HepG2 (cell line): ENCODE measurements at regions not wholly inside any gene's neighbourhood (a gene's known extent, or its start where the extent isn't known, plus 50 kb on each side); places are given as distances from the start of the nearest gene placed in this dataset.

Experiments
- ATAC-seq: fragments of 200-7000 bp; cut with Tn5 transposase; 3 replicates; pipeline ENCODE4 v1.9.1; 2020; ENCODE audit warnings: mild to moderate bottlenecking, moderate library complexity
- BruUV-seq: library from RNA; stranded (reverse); fragments of 400-500 nt; replicated peaks from 2 replicates; lab custom pipeline; 2021; lab: Mats Ljungman, UMichigan
- CTCF ChIA-PET: fragments of 300-600 bp; formaldehyde crosslinking; extraction: SDS; loops from one replicate; lab custom pipeline; 2021; ENCODE audit warnings: low total read pairs, inconsistent platforms, low intra/inter-chr PET ratio; lab: Yijun Ruan, JAX
- POLR2A ChIA-PET: fragments of 350-600 bp; sonication (Branson Sonifier 250); formaldehyde crosslinking; loops from one replicate; lab custom pipeline; 2020; ENCODE audit warnings: antibody characterized with exemption, inconsistent platforms; lab: Yijun Ruan, JAX
- DNase-seq: peaks from one replicate; pipeline ENCODE4 v3.0.0-alpha.2; 2015; ENCODE audit warnings: low spot score
- FAIRE-seq: peaks from 3 replicates; lab custom pipeline; 2011; peaks lifted over from hg19 to GRCh38; lab: Jason Lieb, UNC
- H2AFZ ChIP-seq: one replicate; pipeline ENCODE4 v1.6.1; 2011; ENCODE audit warnings: low read length, inconsistent platforms
- H3K27ac ChIP-seq: fragments of 300-600 bp; 3 replicates; pipeline ENCODE4 v1.8.0; 2011; ENCODE audit warnings: mixed run types, mild to moderate bottlenecking, mixed read lengths, low read length, inconsistent platforms; ENCODE audit not compliant: insufficient read depth; ENCODE audit errors: extremely low read length
- H3K27me3 ChIP-seq, 2 experiments: fragments of 200-600 bp in 1 of 2; 2 replicates in 1 of 2; 3 replicates in 1 of 2; pipeline versions ENCODE4 v1.6.0 to v1.8.0; 2011; ENCODE audit warnings: low read length in 2 of 2, mild to moderate bottlenecking in 2 of 2, moderate library complexity in 2 of 2, inconsistent platforms in 1 of 2; ENCODE audit not compliant: insufficient read depth in 2 of 2, control insufficient read depth in 1 of 2
- H3K36me3 ChIP-seq, 2 experiments: fragments of 200-600 bp in 1 of 2; replicated peaks in 1 of 2; 2 replicates in 1 of 2; 3 replicates in 1 of 2; pipeline versions ENCODE4 v1.5.1 to v1.8.0; 2011; ENCODE audit warnings: low read length in 2 of 2, inconsistent platforms in 1 of 2; ENCODE audit not compliant: insufficient read depth in 2 of 2, control insufficient read depth in 1 of 2
- H3K4me1 ChIP-seq: 2 replicates; pipeline ENCODE4 v1.5.1; 2012; ENCODE audit warnings: low read length, inconsistent platforms; ENCODE audit not compliant: insufficient read depth
- H3K4me2 ChIP-seq: 2 replicates; pipeline ENCODE4 v1.6.0; 2011; ENCODE audit warnings: low read depth, low read length, inconsistent platforms
- H3K4me3 ChIP-seq, 3 experiments: fragments of 200-600 bp in 1 of 3; sonication (generic), shearing (Covaris generic) in 1 of 3; replicated peaks in 1 of 3; 2 replicates each; pipeline ENCODE4 v1.5.1; 2011 to 2016; ENCODE audit warnings: low read length in 3 of 3, inconsistent platforms in 2 of 3, low read depth in 2 of 3, mild to moderate bottlenecking in 2 of 3, control low read depth in 1 of 3, mixed read lengths in 1 of 3; ENCODE audit not compliant: insufficient read depth in 1 of 3
- H3K79me2 ChIP-seq: one replicate; pipeline ENCODE4 v1.6.1; 2011; ENCODE audit warnings: low read length, inconsistent platforms; ENCODE audit not compliant: insufficient read depth
- H3K9ac ChIP-seq: 2 replicates; pipeline ENCODE4 v1.6.0; 2011; ENCODE audit warnings: mild to moderate bottlenecking, low read depth, low read length, inconsistent platforms; ENCODE audit not compliant: insufficient read depth
- H3K9me3 ChIP-seq: 2 replicates; pipeline ENCODE4 v1.5.1; 2012; ENCODE audit warnings: mild to moderate bottlenecking, low read length
- H4K20me1 ChIP-seq: 2 replicates; pipeline ENCODE4 v1.6.0; 2011; ENCODE audit warnings: inconsistent platforms, mild to moderate bottlenecking, low read length, moderate library complexity; ENCODE audit not compliant: insufficient read depth
- AKAP8 ChIP-seq: sonication (generic); formaldehyde crosslinking; IDR thresholded peaks from 2 replicates; pipeline ENCODE4 v1.5.1; 2020; ENCODE audit warnings: mild to moderate bottlenecking, missing genetic modification reagents
- IRF2 ChIP-seq: IDR thresholded peaks from 2 replicates; pipeline ENCODE4 v1.6.1; 2018; ENCODE audit warnings: missing genetic modification reagents, missing compliant biosample characterization
- KLF13 ChIP-seq: sonication (generic); formaldehyde crosslinking; IDR thresholded peaks from 2 replicates; pipeline ENCODE4 v1.4.0; 2020; ENCODE audit warnings: mild to moderate bottlenecking, missing genetic modification reagents
- MYC ChIP-seq: sonication (generic); formaldehyde crosslinking; IDR thresholded peaks from 2 replicates; pipeline ENCODE4 v1.9.0; 2021; ENCODE audit warnings: missing genetic modification reagents, borderline replicate concordance
- SOX13 ChIP-seq, 3 experiments: fragments of 450-650 bp in 1 of 3; sonication (generic) in 1 of 3; formaldehyde crosslinking in 1 of 3; IDR thresholded peaks in 2 of 3; conservative IDR thresholded peaks in 1 of 3; 2 replicates each; pipeline versions ENCODE4 v1.5.0 to v1.6.1; 2016 to 2020; ENCODE audit warnings: antibody characterized with exemption in 1 of 3, mild to moderate bottlenecking in 1 of 3, missing compliant biosample characterization in 1 of 3, missing genetic modification reagents in 1 of 3, moderate library complexity in 1 of 3
- SOX6 ChIP-seq, 2 experiments: fragments of 450-650 bp in 1 of 2; sonication (generic) in 1 of 2; formaldehyde crosslinking in 1 of 2; IDR thresholded peaks; 2 replicates each; pipeline versions ENCODE4 v1.4.0 to v1.6.1; 2017 to 2020; ENCODE audit warnings: antibody characterized with exemption in 1 of 2, mild to moderate bottlenecking in 1 of 2, missing genetic modification reagents in 1 of 2
- ZMYM3 ChIP-seq: sonication (generic); formaldehyde crosslinking; IDR thresholded peaks from 2 replicates; pipeline ENCODE4 v1.5.1; 2020; ENCODE audit warnings: mild to moderate bottlenecking, missing genetic modification reagents
- ZNF256 ChIP-seq: sonication (generic); formaldehyde crosslinking; conservative IDR thresholded peaks from 2 replicates; pipeline ENCODE4 v1.4.0; 2020; ENCODE audit warnings: missing genetic modification reagents
- ZNF274 ChIP-seq: sonication (generic); formaldehyde crosslinking; IDR thresholded peaks from 2 replicates; pipeline ENCODE4 v1.5.1; 2020; ENCODE audit warnings: mild to moderate bottlenecking, missing genetic modification reagents
- ZNF382 ChIP-seq: sonication (generic); formaldehyde crosslinking; IDR thresholded peaks from 2 replicates; pipeline ENCODE4 v1.5.0; 2020; ENCODE audit warnings: missing genetic modification reagents, mild to moderate bottlenecking, borderline replicate concordance
- ZNF552 ChIP-seq: sonication (generic); formaldehyde crosslinking; IDR thresholded peaks from 2 replicates; pipeline ENCODE4 v1.9.0; 2022; ENCODE audit warnings: missing genetic modification reagents, mild to moderate bottlenecking, borderline replicate concordance
- ZNF567 ChIP-seq: sonication (generic); formaldehyde crosslinking; IDR thresholded peaks from 2 replicates; pipeline ENCODE4 v1.8.1; 2023; ENCODE audit warnings: mild to moderate bottlenecking, missing genetic modification reagents, borderline replicate concordance
- ZNF850 ChIP-seq: sonication (generic); formaldehyde crosslinking; conservative IDR thresholded peaks from 2 replicates; pipeline ENCODE4 v1.9.0; 2021; ENCODE audit warnings: mild to moderate bottlenecking, missing genetic modification reagents
- WGBS: methylation state at CpG from one replicate; pipeline ENCODE4 v1.1.6; 2017; ENCODE audit warnings: low lambda C conversion rate; 5-methylcytosine and 5-hydroxymethylcytosine counted together
- in situ Hi-C: cut with HindIII; loops from 2 replicates; pipeline ENCODE4 v1.10.0; 2017; ENCODE audit warnings: low pct_unique_long_range_greater_than_20kb; ENCODE audit not compliant: extremely low pct_ligation_motif_present
- intact Hi-C: fragments of 100-400 bp; cut with micrococcal nuclease; formaldehyde crosslinking; loops from one replicate; pipeline ENCODE4 v1.10.0; 2022; ENCODE audit not compliant: unreplicated experiment
- TF ChIP-seq, protein P1 (sequence below): sonication (generic); formaldehyde crosslinking; IDR thresholded peaks from 2 replicates; pipeline ENCODE4 v1.9.0; 2021; ENCODE audit warnings: missing genetic modification reagents, borderline replicate concordance
- TF ChIP-seq, protein P2 (sequence below): sonication (generic); formaldehyde crosslinking; IDR thresholded peaks from 2 replicates; pipeline ENCODE4 v1.4.0; 2020; ENCODE audit warnings: low read depth, mild to moderate bottlenecking, missing genetic modification reagents
- TF ChIP-seq, protein P3 (sequence below), 2 experiments: sonication (generic) in 1 of 2; formaldehyde crosslinking in 1 of 2; IDR thresholded peaks; 2 replicates each; pipeline versions ENCODE4 v1.4.0 to v1.6.1; 2016 to 2020; ENCODE audit warnings: borderline replicate concordance in 1 of 2, low read depth in 1 of 2, mild to moderate bottlenecking in 1 of 2, missing genetic modification reagents in 1 of 2

DNA sequence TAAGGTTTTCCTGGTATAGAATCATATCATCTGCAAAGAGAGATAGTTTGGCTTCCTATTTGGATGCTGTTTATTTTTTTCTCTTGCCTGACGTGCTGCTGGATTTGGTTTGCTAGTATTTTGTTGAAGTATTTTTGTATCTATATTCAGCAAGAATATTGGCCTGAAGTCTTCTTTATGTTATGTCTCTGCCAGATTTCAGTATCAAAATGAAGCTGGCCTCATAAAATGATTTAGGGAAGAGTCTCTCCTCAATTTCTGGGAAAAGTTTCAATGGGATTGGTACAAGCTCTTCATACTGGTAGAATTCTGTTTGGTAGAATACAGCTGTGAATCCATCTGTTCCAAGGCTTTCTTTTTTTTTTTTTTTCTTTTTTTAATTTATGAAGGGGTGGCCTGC is 799.0 kb upstream of the TYRP1 start (continued):
- TF ChIP-seq ZNF567 (CRISPR knock-in tag), result no peak
- TF ChIP-seq ZMYM3 (CRISPR knock-in tag), result no peak
- TF ChIP-seq SOX13 (IDR thresholded peaks at IDR 0.05), result no peak
- no peak for TF ChIP-seq SOX13 (CRISPR knock-in tag; conservative IDR thresholded peaks at IDR 0.05 in 1 of 2, IDR thresholded peaks at IDR 0.05 in 1 of 2)

DNA sequence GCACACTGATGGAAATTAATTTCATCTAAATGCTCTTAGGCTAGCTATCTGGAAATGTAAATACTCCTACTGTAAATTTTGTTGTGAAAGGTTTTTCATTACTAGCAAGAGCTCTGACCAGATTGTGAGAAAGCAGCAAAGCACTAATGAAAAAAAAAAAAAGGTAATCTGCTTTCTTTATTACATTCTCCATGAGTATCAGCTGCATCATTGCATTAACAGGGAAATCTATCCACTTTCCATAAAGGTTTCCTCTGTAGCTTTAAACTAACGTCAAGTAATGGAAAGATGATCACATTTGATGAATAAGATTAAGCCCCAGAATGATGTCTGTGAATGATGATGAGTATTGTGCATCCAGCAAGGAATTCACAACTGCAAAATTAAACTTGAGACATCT is 790.6 kb upstream of the TYRP1 start:
- 3% methylated on average over 1 of the region's 1 CpG for WGBS
- FAIRE-seq, result no peak
- no peak overlapping the region for H3K27ac ChIP-seq
- no peak overlapping the region for H2AFZ ChIP-seq
- in situ Hi-C loops, result no loop called here
- no peaks in the 10 kb centered on the region for H3K27me3 ChIP-seq
- H3K4me3 ChIP-seq, result no peak overlapping the region
- H3K79me2 ChIP-seq, result no peaks in the 10 kb centered on the region
- no peak overlapping the region for H3K4me2 ChIP-seq
- no peaks in the 10 kb centered on the region for H3K36me3 ChIP-seq
- ChIA-PET CTCF (no interaction called here), POLR2A (no interaction called here)
- H3K9me3 ChIP-seq, result peaks cover 59% of the 10 kb centered on the region
- no peaks in the 10 kb centered on the region for H4K20me1 ChIP-seq
- no peak overlapping the region for H3K9ac ChIP-seq
- BruUV-seq, result no TSS peak
- DNase-seq, result no peak
- intact Hi-C loops, result no loop called here
- ATAC-seq, result no peak
- no peaks in the 10 kb centered on the region for H3K4me1 ChIP-seq
- TF ChIP-seq AKAP8, result no peak
- TF ChIP-seq, protein P1, sequence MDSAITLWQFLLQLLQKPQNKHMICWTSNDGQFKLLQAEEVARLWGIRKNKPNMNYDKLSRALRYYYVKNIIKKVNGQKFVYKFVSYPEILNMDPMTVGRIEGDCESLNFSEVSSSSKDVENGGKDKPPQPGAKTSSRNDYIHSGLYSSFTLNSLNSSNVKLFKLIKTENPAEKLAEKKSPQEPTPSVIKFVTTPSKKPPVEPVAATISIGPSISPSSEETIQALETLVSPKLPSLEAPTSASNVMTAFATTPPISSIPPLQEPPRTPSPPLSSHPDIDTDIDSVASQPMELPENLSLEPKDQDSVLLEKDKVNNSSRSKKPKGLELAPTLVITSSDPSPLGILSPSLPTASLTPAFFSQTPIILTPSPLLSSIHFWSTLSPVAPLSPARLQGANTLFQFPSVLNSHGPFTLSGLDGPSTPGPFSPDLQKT (CRISPR knock-in tag), result no peak
- TF ChIP-seq, protein P2, sequence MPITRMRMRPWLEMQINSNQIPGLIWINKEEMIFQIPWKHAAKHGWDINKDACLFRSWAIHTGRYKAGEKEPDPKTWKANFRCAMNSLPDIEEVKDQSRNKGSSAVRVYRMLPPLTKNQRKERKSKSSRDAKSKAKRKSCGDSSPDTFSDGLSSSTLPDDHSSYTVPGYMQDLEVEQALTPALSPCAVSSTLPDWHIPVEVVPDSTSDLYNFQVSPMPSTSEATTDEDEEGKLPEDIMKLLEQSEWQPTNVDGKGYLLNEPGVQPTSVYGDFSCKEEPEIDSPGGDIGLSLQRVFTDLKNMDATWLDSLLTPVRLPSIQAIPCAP (CRISPR knock-in tag), result no peak
- no peak for TF ChIP-seq IRF2 (CRISPR knock-in tag)
- no peak for TF ChIP-seq ZNF382 (CRISPR knock-in tag)
- TF ChIP-seq ZNF552 (CRISPR knock-in tag), result no peak
- TF ChIP-seq SOX6 (IDR thresholded peaks at IDR 0.05), result no peak
- TF ChIP-seq SOX6 (CRISPR knock-in tag; IDR thresholded peaks at IDR 0.05), result no peak
- no peak for TF ChIP-seq KLF13 (CRISPR knock-in tag)
- no peak for TF ChIP-seq ZNF256 (CRISPR knock-in tag)
- TF ChIP-seq, protein P3, sequence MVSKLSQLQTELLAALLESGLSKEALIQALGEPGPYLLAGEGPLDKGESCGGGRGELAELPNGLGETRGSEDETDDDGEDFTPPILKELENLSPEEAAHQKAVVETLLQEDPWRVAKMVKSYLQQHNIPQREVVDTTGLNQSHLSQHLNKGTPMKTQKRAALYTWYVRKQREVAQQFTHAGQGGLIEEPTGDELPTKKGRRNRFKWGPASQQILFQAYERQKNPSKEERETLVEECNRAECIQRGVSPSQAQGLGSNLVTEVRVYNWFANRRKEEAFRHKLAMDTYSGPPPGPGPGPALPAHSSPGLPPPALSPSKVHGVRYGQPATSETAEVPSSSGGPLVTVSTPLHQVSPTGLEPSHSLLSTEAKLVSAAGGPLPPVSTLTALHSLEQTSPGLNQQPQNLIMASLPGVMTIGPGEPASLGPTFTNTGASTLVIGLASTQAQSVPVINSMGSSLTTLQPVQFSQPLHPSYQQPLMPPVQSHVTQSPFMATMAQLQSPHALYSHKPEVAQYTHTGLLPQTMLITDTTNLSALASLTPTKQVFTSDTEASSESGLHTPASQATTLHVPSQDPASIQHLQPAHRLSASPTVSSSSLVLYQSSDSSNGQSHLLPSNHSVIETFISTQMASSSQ (IDR thresholded peaks at IDR 0.05; ENCODE audit: low read depth), result no peak
- TF ChIP-seq, protein P3 (CRISPR knock-in tag; IDR thresholded peaks at IDR 0.05; ENCODE audit: borderline replicate concordance), result no peak
- no peak for TF ChIP-seq ZNF274 (CRISPR knock-in tag)
- TF ChIP-seq MYC (CRISPR knock-in tag), result no peak
- TF ChIP-seq ZNF850 (CRISPR knock-in tag), result no peak
